Stimulated activated CD8-positive, alpha-beta memory T cell treated with anti-CD3 and anti-CD28 coated beads, Interleukin-7, amount 100 ng/mL, for 24 hours (primary cell): ENCODE measurements at regions not wholly inside any gene's neighbourhood (a gene's known extent, or its start where the extent isn't known, plus 50 kb on each side); places are given as distances from the start of the nearest gene placed in this dataset.
"Not testable (repeated sequence)": the region's sequence is repeated elsewhere in the genome, so short reads cannot be mapped to it uniquely, and the experiment has no call there.

Experiments
- DNase-seq: peaks from one replicate; pipeline ENCODE4 v3.0.0-alpha.2; 2020; ENCODE audit warnings: low read depth

DNA sequence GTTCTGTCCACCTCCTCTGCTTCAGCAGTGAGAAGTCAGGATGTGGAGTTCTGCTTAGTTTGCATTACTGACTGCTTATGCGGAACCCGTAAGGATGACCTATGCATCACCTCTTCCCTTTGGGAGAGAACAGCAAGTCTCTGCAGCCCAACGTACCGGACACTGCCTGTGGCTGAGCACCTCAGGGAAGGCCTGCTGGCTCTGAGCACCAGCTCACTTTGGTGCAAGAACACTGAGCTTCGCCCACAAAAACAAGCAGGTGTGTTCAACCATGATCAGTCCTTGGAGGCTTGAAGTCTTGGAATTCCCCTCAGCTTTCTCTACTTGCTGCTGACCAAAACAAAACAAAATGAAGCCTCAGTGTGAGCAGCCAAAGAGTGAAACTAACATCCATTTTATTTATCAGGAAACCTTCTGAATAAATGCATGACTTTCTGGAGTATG lies 52.7 kb upstream of the NCK2 start:
- no peak for DNase-seq

DNA sequence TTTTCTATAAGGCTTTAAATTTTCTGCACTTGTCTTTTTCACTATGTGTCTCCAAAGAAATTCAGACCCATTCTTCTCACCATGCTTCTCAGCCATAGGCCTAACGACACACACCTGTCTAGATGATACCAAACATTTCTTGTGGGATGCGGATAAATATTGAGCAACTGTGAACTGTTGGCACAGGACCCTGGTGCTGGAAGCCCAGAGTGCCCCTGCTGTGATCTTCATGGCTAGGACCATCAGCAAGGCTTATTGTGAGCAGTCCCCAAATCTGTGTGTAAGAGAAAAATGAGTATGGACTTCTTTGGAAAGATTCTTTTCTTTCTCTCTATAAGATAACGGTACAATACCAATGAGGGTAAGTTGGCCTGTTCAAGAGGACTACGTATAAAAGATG lies 54.1 kb upstream of the NCK2 start:
- DNase-seq = no peak

DNA sequence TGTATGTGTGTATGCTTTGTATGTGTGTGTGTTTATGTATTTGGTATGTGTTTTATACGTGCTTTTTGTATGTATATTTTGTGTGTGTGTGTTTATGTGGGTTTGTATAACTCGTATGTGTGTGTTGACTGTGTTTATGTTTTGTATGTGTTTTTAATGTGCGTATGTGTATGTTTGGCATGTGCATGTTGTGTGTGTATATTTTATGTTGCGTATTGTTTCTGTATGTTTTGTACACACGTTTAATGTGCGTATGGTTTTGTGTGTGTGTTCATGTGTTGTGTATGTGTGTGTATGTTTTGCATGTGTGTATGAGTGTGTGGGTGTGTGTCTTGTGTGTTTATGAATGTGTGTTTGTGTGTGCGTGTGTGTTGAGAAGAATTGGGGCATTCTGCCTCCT lies 55.2 kb upstream of the NCK2 start:
- no peak for DNase-seq

DNA sequence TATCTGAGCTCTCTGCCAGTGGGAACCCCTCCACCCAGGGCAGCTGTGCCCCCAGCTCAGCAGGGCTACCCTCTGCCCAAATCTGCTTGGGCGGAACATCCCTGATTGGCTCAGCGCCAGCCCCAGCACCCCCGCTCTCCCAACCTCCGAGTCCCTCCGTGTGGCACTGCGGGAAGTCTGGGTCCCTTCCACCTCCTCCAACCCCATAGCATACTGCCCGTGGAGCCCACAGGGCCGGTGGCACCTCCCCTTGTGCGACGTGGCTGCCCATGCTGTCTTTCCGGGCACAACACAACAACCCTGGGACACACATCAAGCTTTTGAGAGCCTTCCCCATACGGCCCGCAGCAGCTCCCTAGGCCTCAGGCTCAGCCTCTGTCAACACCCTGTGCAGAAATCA lies 55.8 kb upstream of the NCK2 start:
- DNase-seq = no peak

DNA sequence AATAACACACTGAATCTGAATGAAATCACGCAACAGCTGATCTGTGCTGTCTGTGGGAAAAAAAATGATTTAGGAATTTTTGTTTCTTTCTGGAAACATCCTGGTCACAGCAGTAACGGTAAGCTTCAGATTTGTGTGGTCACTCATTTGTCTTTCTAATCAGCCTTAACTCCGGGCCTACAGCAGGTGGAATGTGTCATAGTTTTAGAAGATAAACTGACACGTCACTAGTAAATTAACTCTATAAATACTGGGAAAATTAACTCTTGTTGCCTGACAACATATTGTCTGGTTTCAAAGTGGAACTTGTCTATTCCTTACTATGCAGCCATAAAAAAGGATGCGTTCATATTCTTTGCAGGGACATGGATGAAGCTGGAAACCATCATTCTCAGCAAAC lies 58.1 kb upstream of the NCK2 start:
- DNase-seq = no peak

DNA sequence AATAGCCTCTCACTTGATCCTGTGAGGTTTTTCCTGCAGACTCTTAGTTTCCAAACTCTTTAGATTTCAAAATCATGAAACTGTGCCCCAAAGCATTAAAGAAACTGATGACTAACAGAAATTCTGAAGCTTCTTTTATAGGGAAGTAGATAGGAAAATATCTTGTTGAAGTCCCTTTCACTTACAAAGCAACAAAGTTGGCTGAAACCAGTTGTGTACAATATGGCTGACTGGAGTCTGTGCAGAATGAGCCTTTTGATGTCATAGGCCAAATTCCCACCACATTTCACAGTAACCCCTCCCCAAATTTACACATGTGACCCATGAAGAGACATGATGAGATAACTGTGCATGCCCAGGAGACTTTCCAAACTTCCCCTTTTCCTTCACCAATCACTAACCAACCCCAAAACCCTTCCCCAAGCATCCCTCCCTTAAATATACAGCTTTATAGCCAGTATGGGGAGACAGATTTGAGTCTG lies 61.7 kb upstream of the NCK2 start:
- no peak for DNase-seq

DNA sequence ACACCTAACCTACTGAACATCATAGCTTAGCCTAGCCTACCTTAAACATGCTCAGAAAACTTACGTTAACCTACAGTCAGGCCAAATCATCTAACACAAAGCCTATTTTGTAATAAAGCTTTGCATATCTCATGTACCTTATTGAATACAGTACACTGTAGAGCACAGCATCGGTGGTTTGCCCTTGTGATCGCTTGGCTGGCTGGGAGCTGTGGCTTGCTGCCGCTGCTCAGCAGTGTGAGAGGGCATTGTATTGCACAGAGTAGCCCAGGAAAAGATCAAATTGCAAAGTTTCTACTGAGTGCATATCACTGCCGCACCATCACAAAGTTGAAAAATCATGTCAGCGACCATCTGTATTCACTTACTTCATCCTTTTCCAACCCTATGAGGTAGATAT lies 62.3 kb upstream of the NCK2 start:
- DNase-seq = no peak

DNA sequence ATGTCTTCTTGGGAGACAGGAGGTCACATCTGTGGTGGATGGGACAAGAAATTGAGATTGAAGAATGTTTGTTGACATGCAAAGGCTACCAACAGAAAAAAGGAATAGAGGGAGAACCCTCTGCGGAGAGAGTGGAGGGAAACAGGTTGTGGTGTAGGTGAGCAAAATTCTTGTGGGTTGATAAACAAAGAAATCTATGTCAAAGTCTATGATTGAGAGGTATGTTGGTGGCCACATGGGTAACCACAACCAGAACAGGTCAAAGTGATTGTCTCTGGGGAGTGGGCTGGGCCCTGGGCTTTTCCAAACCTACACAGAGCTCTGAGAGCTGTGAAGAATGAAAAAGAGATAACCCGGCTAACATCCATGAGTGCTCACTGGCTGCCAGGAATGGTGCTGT lies 62.8 kb upstream of the NCK2 start:
- DNase-seq = no peak

DNA sequence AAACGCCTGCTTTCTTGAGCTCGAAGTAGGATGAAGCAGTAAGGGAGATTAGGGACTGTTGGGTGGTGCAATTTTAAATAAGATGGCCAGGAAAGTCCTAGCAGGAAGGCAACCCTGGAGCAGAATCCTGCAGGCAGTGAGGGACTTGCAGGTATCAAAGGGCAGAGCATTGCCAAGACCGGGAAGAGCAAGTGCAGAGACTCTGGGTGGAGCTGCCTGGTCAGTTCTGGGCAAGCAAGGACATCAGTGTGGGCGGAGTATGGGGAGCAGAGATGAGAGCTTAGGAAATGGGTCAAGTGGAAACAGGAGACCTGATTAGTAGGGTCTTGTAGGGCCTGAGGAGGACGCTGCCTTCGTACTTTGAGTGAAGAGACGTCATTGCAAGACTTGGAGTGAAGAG lies 64.4 kb upstream of the NCK2 start:
- DNase-seq = no peak

DNA sequence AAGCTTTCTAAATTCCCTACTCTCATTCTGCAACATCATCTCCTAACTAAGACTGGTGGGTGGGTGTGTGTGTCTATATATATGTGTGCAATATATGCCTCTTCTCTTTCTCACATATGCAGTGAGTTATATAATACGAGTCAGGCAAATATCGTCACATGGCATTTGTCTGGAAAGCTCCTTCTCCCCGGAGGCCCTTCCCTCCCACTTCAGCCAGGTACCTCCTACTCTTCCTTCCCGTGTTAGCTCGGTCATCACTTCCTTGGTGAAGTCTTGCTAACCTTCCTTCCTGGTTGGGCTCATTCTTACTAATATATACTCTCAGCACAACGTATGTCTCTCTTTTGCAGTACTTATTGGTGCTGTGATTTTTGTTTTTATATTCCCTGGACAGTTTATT lies 66.4 kb upstream of the NCK2 start:
- no peak for DNase-seq

DNA sequence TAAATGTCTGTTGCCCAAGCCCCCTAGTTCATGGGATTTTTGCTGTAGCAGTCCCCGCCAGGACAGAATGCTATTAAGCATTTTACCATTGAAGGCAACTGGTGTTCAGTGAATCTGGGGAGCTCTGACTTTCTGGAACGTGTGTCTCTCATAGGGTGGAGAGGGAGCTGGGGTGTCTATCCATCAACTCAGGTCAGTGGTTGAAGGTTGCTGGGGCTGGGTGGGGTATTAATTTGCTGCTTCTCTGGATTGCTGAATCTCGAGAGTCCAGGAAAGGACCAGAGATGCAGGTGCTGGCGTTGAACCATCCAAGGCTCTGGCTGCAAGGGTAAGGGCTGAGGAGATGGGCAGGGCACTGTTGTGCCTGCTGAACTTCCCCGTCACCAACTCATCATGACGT lies 66.8 kb upstream of the NCK2 start:
- DNase-seq = no peak

DNA sequence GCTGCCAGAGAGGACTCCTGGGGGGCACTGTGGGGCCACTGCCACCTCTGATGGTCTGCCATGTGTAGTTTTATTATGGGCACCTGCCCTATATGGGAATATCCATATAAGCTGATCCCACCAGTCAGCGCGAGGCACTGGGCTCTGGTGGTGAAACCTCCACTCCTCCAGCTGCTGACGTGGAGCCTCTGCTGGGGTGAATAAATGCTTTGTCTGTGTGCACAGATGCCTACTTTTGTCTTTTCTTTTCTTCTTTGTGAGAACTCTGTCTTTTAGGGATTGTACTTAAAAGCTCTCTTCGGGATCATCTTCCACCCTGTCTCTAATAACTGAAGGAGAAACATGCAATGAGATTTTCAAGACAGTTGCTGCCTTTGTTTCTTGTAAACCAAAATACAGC lies 68.9 kb upstream of the NCK2 start:
- DNase-seq = no peak

DNA sequence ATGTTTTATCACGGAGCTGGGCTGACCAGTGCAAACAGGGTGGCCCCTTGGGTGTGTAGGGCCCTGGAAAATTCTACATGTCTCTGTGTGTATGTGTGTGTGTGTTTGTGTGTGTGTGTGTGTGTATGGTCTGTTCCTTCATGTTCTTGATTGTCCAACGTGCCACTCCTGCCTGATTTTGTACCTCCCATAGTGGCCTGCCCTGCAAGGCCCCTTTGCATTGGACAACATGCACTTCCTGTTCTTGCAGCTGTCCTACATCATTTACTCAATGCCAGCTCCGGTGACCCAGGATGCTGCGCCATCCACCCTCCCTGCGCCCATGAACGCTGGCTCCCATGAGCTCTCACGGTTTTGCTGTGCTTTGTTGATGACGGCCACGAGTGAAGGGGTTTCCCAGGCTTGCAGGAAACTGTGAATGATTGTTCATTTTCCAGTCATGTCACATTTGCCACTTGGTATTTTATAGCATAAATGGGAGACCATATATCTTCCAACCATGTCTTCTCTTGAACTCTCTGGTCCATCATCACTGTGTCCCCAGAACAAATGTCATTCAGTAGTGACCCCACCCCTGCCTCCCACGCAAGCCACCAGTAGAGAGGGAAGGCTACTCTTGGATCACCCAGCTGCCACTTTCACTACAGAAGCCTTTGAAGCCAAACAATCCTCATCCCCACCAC lies 69.7 kb upstream of the NCK2 start:
- DNase-seq = no peak

DNA sequence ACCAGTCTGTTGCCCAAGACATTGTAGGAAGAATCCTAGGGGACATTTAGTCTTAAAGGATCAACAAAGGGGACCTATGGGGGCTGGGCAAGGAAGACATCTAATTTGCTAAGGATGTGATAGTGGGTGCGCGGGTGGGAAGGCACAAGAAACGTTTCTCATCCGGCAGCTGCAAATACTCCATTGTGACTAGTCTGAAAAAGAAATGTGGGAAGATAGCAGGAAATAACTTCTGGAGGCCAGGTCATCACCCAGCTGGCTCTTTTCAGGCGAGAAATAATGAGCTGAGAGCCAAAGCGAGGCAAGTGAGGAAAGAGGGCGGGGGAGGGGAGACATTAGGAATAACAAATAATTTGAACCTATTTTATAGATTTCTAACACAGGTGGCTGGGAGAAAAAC lies 70.3 kb upstream of the NCK2 start:
- DNase-seq = no peak

DNA sequence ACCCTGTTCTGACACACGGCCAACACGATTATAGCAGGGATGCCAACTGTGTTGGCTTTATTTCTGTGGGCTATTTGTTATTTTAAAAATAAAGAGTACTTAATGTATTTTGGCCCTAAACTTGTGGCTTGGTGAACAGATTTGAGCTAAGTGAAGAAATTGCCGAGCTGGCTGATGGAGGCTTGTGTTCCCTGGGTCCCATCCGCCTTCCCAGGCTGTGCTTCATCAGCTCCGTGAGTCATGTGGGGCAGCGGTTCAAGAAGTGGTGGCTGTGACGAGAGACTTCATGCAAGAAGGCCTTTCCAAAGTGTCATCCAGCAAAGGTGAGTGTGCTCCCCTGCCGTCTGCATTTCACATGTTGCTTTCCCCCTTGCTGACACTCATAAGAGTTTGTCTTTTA lies 73.6 kb upstream of the NCK2 start:
- no peak for DNase-seq

DNA sequence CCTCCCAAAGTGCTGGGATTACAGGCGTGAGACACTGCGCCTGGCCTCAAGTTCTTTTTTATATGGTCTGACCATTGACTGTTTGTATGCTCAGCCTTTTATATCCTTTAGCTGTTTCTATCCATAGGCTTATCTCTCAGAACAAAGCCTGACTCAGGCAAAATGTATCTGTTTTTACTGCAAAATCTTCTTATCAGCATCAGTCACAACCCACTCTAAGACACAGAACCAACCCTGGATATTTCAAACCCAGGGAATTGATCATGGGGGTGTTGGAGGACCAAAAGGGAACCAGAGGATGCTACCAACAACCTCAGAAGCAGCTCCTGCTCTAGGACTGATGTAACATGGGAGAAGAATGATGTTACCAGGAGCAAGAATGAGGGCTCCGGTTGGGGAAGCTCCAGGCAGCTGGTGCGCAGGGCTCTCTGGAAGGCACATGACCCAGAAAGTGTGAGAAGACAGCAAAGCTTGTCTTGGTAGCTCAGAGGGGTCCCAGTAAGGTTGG lies 75.3 kb upstream of the NCK2 start:
- no peak for DNase-seq

DNA sequence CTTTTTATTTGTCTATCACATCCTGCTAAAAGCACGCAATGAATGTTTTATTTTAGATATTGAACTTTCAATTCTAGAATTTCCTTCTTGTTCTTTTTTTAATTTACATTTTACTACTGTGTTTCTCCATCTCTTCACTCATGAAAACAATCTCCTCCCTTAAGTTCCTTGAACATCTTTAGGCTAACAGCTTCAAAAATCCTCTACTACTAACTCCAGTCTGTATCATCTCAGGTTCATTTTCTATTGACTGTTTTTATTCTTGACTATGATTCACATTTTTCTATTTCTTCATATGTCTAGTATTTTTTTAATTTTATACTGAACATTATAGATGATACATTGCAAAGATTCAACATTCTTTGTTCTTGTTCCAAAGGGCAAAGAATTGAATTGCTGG lies 79.2 kb upstream of the NCK2 start:
- DNase-seq = no peak

DNA sequence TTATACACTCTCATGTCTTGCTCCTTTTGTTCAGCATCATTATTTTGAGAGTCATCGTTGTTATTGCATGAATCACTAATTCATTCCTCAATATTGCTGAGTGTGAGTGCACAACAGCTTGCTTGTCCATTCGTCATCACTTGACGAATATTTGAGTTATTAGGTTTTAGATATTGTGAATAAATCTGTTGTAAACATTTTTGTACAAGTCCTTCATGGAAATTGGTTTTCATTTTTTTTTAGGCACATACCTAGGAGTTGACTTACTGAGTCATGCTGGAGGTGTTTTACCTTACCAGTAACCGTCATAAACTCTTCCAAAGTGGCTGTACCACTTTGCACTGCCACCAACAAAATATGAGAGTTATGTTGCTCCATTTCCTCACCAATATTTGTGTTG lies 84.2 kb upstream of the NCK2 start:
- DNase-seq = no peak

DNA sequence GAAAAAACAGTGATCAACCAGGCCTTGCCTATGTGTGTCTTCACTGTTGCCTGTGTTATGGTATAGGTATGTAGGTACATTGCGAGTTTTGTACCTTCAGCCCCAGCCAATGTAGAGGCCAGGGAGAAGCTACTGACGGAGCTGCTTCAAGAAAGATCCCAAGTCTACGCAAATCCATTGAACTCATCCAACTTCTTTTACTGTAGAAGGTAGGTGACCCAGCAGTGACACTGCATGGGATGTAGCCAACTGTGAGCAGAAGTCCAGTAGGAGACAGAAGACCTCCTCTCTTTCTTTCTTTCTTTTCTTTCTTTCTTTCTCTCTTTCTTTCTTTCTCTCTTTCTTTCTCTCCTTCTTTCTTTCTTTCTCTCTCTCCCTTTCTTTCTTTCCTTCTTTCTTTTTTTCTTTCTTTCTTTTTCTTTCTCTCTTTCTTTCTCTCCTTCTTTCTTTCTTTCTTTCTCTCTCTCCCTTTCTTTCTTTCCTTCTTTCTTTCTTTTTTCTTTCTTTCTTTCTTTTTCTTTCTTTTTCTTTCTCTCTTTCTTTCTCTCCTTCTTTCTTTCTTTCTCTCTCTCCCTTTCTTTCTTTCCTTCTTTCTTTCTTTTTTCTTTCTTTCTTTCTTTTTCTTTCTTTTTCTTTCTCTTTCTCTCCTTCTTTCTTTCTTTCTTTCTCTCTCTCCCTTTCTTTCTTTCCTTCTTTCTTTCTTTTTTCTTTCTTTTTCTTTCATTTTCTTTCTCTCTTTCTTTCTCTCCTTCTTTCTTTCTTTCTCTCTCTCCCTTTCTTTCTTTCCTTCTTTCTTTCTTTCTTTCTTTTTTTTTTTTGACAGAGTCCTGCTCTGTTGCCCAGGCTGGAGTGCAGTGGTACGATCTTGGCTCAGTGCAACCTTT lies 88.7 kb upstream of the NCK2 start:
- not testable (repeated sequence) for DNase-seq

DNA sequence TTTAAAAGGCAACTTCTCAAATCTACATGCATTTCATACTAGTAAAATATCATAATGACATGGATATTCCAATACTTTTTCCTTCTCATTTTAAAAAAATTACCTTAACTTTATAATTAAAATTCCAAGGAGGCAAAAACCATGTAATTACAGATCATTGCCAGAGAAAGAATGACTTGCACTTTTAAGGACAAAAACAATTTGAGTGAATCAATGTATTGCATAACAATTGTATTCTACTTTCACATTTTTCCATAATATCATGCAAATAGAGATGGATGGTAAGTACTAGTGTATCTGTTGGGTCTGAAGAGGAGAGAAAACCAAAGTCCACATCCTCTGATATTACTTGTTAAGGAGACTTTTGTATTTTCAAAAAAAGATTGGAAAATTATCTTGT lies 89.5 kb upstream of the NCK2 start:
- no peak for DNase-seq

DNA sequence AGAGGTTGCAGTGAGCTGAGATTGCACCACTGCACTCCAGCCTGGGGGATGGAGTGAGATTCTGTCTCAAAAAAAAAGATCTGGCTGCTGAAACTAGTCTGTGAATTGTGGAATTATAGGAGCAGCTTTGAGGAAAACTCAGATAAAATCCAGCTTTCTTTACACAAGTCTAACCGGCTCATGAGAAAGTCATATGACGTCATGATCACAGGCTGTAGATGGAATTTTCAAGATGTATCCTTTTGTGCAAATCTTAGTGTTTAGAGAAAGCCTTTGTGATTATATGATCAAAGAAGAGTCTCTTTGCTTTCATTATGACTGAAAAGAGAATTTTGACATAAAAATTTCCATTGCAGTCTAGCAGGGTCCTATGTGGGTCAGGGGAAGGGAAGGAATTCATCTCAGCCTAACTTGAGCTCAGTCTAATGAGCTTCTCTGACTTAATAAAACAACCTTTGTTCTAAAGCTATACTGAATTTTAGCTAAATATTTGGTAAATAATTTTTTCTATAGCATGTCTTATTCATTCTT lies 90.2 kb upstream of the NCK2 start:
- no peak for DNase-seq

DNA sequence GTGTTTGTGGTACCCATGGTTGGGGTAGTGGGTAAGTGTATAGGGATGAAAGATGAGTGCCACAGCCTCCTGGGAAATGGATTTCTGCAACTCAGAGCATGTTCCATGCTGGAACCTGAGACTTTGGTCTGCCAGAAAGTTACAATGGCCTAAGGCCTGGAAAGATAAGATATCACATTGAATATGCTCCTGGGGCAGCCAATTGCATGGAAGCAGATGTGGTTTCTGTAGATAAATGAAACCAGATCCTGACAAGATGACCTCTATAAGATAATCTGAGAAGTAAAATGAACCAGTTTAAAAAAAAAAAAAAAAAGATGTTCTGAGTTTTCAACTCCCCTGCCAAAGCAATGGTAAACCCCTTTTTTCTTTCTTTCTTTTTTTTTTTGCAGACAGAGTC lies 91.4 kb upstream of the NCK2 start:
- DNase-seq = no peak
